Activated gamma-delta T cell treated with Interleukin-2 at 50 U/mL for 16 hours (primary cell): ENCODE measurements at regions not wholly inside any gene's neighbourhood (a gene's known extent, or its start where the extent isn't known, plus 50 kb on each side); places are given as distances from the start of the nearest gene placed in this dataset.

ENCODE experiments used
- DNase-seq: peaks from one replicate; pipeline ENCODE4 v3.0.0-alpha.2; 2020

DNA sequence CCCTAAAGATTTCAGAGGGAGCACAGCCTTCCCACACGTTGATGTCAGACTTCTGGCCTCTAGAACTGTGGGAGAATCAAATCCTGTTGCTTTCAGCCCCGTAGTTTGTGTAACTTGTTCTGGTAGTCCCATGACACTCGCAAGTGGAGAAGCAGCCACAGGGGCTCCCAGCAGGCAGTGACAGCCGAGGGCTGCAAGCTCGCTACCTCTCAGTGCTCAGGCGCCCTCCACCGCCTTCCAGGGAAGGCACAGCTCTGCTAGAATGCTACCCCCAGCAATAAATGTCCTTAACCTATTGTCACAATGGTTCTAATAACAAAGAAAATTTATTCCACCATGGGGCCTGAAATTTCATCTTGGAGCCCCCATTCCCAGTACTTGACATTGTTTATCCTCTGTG lies 143.1 kb upstream of the ZNF236 start:
- no peak for DNase-seq

GRCh38 chr18:76678248-76678647 lies 144.1 kb upstream of the ZNF236 start:
- DNase-seq: no peak

DNA sequence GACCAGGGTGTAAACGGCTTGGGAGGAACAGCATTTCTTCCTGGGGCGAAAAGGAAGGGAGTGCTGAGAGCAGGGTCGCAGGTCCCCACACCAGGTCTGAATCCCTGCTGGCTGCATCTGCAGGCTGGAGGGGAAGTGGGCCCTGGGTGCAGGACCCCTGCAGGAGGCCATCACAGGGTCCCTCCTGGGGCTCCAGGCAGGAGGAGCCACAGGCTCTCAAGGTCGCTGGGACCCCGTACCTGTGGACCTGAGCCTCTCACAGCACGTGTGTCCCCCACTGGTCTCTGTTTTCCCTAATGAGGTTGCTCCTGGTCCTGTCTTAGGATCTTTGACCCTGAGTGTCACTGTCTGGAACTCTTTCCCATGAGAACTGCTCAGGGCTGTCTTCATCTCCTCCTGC lies 147.8 kb upstream of the ZNF236 start:
- no peak for DNase-seq

- no peak for DNase-seq
Observed at GRCh38 chr18:76673281-76674185, 148.8 kb upstream of the ZNF236 start.

- no peak for DNase-seq
Observed at GRCh38 chr18:76672627-76673026, 149.7 kb upstream of the ZNF236 start.

- DNase-seq: no peak
Observed at GRCh38 chr18:76670564-76671288, 151.6 kb upstream of the ZNF236 start.

DNA sequence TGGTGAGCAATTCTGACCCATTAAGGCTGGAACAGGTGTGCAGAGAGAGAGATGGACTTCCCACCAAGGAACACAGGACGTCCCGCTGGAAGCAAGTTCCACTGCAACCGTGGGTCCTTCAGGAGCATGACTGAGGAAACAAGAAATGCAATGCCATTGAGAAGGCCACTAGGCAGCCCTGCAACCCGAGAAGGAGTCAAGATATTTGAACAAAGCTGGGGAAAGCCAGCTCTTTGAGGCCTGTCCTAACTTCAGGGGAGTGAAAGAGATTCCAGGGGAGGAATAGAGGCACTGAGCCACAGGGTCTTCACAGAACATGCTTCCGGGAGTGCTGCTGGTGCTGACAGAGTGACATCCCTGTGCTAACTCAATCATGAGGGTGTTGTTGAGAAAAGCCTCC lies 153.8 kb upstream of the ZNF236 start:
- no peak for DNase-seq

DNA sequence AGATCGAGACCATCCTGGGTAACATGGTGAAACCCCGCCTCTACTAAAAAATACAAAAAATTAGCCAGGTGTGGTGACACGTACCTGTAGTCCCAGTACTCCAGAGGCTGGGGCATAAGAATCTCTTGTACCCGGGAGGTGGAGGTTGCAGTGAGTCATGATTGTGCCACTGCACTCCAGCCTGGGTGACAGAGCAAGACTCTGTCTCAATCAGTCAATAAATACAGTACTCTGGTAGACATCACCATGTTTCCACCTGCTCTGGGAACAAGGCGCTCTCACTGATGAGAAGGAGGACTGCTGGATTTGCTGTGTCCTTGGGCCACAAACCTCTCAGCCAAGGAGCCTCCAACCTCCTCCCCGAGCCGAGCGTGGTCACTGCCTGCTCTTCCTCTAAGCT lies 154.2 kb upstream of the ZNF236 start:
- DNase-seq: no peak

GRCh38 chr18:76667603-76668002 lies 154.8 kb upstream of the ZNF236 start:
- DNase-seq: no peak

DNA sequence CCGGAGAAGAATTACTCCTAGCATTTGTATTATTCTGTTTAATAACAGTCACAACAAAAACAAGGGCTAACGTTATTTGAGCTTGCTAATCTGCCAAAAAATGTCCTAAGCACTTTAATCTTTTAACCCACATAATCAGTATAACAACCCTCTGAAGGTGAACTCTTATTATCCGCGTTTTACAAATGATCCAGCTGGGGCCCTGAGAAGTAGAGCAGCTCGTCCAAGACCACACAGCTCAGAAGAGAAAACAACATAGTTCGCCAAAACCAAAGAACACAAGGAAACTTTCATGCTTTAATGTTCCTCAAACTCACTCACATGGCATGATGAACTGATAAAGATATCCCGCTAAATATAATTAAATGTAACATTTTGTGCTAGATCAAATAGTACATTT lies 159.7 kb upstream of the ZNF236 start:
- no peak for DNase-seq

GRCh38 chr18:76660571-76661192 lies 161.7 kb upstream of the ZNF236 start:
- no peak for DNase-seq

- DNase-seq: no peak
Observed at GRCh38 chr18:76658627-76659026, 163.6 kb upstream of the ZNF516 start.

GRCh38 chr18:76657911-76658470 lies 162.9 kb upstream of the ZNF516 start:
- DNase-seq: no peak

GRCh38 chr18:76656925-76657827 lies 162.1 kb upstream of the ZNF516 start:
- DNase-seq: no peak

DNA sequence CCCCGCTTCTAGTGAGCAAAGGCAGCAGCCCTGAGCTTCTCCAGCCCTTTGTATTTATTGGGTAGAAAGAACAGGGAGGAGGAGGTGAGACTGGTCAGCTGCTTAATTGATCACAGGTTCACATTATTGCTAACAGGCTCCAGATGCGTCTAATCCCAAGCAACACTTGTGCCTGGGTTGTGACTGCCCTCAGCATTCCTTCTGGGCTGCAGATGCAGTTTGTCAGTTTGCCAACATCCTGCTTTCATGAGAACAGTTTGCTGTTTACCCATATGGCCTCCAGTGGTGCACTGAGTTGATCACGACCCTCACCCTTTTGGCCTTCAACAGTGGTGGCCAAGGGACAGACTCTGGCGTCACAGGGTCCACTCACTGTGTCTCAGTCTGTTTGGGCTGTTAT lies 159.5 kb upstream of the ZNF516 start:
- no peak for DNase-seq

DNA sequence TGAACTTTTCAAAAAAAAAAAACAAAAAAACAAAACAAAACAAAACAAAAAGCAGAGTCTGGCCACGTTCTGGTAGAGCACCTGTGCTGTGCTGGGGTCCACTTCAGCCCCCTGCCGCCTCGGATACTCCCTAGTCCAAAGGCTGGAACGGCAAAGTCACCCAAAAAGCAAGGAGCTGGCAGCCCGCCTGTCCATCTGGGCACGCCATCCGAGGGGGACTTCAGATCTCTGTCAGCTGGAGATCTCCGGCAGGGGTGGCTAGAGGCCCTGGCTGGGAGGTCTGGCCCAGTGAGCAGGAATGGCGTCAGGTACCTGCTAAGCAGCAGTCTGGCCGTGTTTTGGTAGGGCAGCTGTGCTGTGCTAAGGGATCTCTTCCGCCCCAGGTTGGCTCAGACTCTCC lies 152.3 kb upstream of the ZNF516 start:
- no peak for DNase-seq

DNA sequence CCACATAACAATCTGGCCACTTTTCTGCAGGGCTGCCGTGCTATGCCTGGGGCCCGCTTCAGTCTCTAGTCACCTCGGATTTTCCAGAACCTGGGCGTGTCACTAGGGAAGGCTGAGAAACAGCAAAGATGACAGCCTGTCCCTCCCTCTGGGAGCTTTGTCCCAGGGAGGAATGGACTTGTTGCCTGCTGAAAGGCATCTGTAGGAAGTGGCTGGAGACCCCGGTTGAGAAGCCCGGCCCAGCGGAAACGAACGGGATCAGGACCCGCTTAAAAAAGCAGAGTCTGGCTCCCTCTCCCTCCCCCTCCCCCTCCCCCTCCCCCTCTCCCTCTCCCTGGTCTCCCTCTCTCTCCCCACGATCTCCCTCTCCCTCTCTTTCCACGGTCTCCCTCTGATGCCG lies 149.5 kb upstream of the ZNF516 start:
- no peak for DNase-seq

DNA sequence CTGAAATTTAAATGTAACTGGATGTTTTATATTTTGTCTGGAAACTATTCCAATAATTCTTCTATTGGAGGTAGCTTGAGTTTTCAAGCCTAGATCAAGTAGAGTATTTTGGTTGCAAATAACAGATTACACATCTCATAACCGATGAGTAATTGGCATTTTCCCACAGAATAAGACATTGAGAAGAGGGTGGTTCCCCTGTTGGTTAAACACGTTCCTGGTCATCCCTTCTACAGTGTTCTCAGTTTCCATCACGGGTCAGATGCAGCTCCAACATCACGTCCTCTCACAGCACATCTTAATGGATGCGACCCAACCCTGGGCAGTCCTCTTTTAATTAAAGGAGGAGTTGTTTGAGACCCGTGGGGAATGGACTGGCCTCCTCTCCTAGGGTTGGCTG lies 149.0 kb upstream of the ZNF516 start:
- no peak for DNase-seq

DNA sequence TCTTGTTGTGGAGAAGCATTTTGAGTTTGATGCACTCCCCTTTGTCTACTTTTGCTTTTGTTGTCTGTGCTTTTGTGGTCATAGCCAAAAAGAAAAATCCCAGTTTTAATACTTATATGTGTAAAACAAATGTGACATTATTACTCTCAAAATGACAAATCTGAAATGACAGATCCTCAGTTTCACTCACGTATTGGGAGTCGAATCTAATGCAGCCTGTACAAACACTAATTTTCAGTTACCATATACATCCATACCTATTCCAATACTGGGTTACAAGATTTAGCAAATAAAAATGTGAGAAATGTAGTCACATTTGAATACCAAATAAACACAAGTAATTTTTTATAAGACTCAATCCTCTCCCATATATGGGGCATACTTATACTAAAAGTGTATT lies 148.2 kb upstream of the ZNF516 start:
- no peak for DNase-seq

DNA sequence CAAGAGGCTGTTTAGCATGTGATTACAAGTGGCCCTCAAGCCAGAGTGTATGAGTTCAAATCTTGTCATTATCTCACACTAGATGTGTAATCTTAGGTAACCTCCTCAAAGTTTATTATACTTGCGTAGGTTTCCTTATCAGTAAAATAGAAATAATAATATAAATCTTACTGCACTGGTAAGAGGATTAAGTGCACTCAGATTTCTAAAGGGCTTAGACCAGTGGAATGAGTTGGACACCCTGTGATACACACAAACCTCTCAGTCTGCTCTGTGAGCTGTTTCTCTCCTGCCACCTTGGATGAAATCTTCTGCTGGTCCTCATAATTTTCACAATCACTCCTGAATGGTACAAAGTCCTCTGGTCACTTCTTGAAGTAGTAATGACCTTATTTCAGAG lies 145.4 kb upstream of the ZNF516 start:
- DNase-seq: no peak

- no peak for DNase-seq
Observed at GRCh38 chr18:76634564-76634963, 139.5 kb upstream of the ZNF516 start.

DNA sequence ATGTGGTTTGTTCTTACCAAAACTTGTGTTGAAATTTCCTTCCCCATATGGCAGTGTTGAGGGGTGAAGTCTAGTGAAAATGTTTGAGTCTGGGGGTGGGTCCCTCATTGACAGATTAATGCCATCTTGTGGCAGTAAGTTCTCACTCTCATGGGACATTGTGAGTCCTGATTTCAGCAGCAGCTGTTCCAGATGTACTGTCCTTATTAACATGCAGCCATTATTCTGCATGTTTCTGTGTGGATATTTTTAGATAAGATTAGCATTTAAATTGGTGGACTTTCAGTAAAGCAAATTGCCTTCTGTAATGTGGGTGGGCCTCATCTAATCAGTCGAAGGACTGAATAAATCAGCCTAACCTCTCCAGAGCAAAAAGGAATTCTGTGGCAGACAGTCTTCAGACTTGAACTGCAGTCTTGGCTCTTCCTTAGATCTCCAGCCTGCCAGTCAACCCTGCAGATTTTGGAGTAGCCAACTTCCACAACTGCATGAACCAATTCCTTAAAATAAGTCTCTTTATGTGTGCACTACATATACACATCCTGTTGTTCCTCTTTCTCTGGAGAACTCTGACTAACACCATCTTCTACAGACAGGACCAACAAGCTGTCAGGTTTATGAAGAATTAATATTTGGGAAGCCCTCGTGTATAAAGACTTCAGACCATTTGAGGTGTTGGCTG lies 138.7 kb upstream of the ZNF516 start:
- no peak for DNase-seq
